Smooth muscle cell (in vitro differentiated cells): ENCODE measurements at regions not wholly inside any gene's neighbourhood (a gene's known extent, or its start where the extent isn't known, plus 50 kb on each side); places are given as distances from the start of the nearest gene placed in this dataset.

Source experiments
- DNase-seq: peaks from one replicate; lab custom pipeline; 2025; ENCODE audit not compliant: unreplicated experiment; lab: John Stamatoyannopoulos, UW
- H2AFZ ChIP-seq: fragments of 200-600 bp; sonication (generic); 2 replicates; pipeline ENCODE4 v1.6.0; 2016; ENCODE audit warnings: antibody characterized with exemption, low read depth, mild to moderate bottlenecking
- H3F3A ChIP-seq: fragments of 200-600 bp; sonication (generic); 2 replicates; pipeline ENCODE4 v1.6.0; 2017; ENCODE audit warnings: antibody characterized with exemption, low read depth
- H3K27ac ChIP-seq: fragments of 200-600 bp; sonication (generic); 2 replicates; pipeline ENCODE4 v1.5.1; 2016; ENCODE audit warnings: low read depth, mild to moderate bottlenecking
- H3K27me3 ChIP-seq: fragments of 200-600 bp; sonication (generic); 2 replicates; pipeline ENCODE4 v1.6.1; 2016; ENCODE audit warnings: low read depth, mild to moderate bottlenecking
- H3K36me3 ChIP-seq: fragments of 200-600 bp; sonication (generic); 2 replicates; pipeline ENCODE4 v1.5.1; 2016; ENCODE audit warnings: low read depth
- H3K4me1 ChIP-seq: fragments of 200-600 bp; sonication (generic); 2 replicates; pipeline ENCODE4 v1.5.1; 2016; ENCODE audit warnings: low read depth
- H3K4me2 ChIP-seq: fragments of 200-600 bp; sonication (generic); 2 replicates; pipeline ENCODE4 v1.6.0; 2016; ENCODE audit warnings: mild to moderate bottlenecking
- H3K4me3 ChIP-seq: fragments of 200-600 bp; sonication (generic); 2 replicates; pipeline ENCODE4 v1.5.1; 2016; ENCODE audit warnings: mild to moderate bottlenecking
- H3K79me2 ChIP-seq: fragments of 200-600 bp; sonication (generic); 2 replicates; pipeline ENCODE4 v1.6.0; 2016; ENCODE audit warnings: low read depth, mild to moderate bottlenecking
- H3K9ac ChIP-seq: fragments of 200-600 bp; sonication (generic); 2 replicates; pipeline ENCODE4 v1.6.0; 2016; ENCODE audit warnings: low read depth
- H3K9me3 ChIP-seq: fragments of 200-600 bp; sonication (generic); replicated peaks from 2 replicates; pipeline ENCODE4 v1.5.1; 2016; ENCODE audit warnings: low read depth
- H4K20me1 ChIP-seq: fragments of 200-600 bp; sonication (generic); 2 replicates; pipeline ENCODE4 v1.6.0; 2016; ENCODE audit warnings: low read depth
- WGBS: methylation state at CpG from one replicate; pipeline ENCODE4 v1.1.7; 2016; ENCODE audit warnings: low lambda C conversion rate; 5-methylcytosine and 5-hydroxymethylcytosine counted together
- TF ChIP-seq, protein P1 (sequence below): fragments of 200-600 bp; sonication (generic); IDR thresholded peaks from 2 replicates; pipeline ENCODE4 v1.5.1; 2017; ENCODE audit warnings: borderline replicate concordance, mild to moderate bottlenecking, antibody characterized with exemption; ENCODE audit not compliant: insufficient read depth, poor library complexity, severe bottlenecking

DNA sequence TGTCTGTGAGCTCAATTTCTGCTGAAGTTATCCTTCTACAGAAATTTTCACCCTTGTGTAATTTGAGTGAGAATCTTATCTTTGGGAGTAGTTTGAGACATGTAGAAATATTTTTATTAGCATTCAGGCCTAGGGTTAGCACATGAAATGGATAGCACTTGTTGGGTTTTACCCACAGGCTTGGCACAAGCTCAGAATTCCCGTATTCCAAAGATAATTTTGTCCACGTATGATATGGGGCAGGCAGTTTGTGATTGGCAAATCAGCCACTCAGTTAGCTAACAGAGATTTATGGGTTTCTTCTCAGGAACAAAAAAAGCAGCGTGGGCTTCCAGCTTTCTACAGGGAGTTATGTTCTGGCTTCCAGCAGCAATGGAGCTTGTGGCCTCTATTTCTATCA is 117.9 kb upstream of the DCAF8L1 start:
- Histone ChIP-seq H3K79me2 (no peaks in the 10 kb centered on the region), H3K27me3 (no peaks in the 10 kb centered on the region), H3K4me3 (no peak overlapping the region), H3K36me3 (no peaks in the 10 kb centered on the region), H3K9me3 (no peaks in the 10 kb centered on the region), H3F3A (no peaks in the 10 kb centered on the region), H2AFZ (no peak overlapping the region), H4K20me1 (no peaks in the 10 kb centered on the region), H3K9ac (no peak overlapping the region), H3K27ac (no peak overlapping the region), H3K4me2 (no peak overlapping the region), H3K4me1 (no peaks in the 10 kb centered on the region)
- DNase-seq, result no peak
- 41% methylated on average over 3 of the region's 3 CpGs for WGBS
- TF ChIP-seq, protein P1, sequence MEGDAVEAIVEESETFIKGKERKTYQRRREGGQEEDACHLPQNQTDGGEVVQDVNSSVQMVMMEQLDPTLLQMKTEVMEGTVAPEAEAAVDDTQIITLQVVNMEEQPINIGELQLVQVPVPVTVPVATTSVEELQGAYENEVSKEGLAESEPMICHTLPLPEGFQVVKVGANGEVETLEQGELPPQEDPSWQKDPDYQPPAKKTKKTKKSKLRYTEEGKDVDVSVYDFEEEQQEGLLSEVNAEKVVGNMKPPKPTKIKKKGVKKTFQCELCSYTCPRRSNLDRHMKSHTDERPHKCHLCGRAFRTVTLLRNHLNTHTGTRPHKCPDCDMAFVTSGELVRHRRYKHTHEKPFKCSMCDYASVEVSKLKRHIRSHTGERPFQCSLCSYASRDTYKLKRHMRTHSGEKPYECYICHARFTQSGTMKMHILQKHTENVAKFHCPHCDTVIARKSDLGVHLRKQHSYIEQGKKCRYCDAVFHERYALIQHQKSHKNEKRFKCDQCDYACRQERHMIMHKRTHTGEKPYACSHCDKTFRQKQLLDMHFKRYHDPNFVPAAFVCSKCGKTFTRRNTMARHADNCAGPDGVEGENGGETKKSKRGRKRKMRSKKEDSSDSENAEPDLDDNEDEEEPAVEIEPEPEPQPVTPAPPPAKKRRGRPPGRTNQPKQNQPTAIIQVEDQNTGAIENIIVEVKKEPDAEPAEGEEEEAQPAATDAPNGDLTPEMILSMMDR, result no peak

DNA sequence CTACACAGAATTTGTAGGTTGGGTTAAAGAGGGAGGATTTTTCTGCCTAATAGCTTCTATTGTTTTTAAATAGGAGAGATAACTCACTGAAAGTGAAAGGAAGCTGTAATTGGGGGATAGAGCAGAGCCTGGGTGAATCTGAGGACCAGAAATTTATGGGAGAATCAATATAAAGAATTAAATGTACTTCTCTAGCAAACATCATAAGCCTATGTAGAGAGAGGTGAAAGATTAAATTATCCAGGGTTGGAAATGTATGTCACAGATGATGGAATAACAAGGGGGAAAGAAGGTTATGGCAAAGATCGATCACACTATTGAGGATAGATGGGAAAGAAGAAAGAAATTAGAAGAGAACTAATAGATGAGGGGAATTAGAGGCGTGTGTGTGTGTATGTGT is 104.4 kb upstream of the DCAF8L1 start:
- Histone ChIP-seq H2AFZ (no peak overlapping the region), H3K4me3 (no peak overlapping the region), H3F3A (no peaks in the 10 kb centered on the region), H3K4me1 (no peaks in the 10 kb centered on the region), H3K9ac (no peak overlapping the region), H3K4me2 (no peak overlapping the region), H3K27me3 (no peaks in the 10 kb centered on the region), H3K27ac (no peak overlapping the region), H3K9me3 (no peaks in the 10 kb centered on the region), H4K20me1 (no peaks in the 10 kb centered on the region), H3K79me2 (no peaks in the 10 kb centered on the region), H3K36me3 (no peaks in the 10 kb centered on the region)
- 57% methylated on average over 2 of the region's 2 CpGs for WGBS
- TF ChIP-seq, protein P1, result no peak
- DNase-seq, result no peak

- Histone ChIP-seq H2AFZ (no peak overlapping the region), H3K27ac (no peak overlapping the region), H4K20me1 (no peaks in the 10 kb centered on the region), H3K4me2 (no peak overlapping the region), H3F3A (no peaks in the 10 kb centered on the region), H3K36me3 (no peaks in the 10 kb centered on the region), H3K27me3 (no peaks in the 10 kb centered on the region), H3K4me3 (no peak overlapping the region), H3K9ac (no peak overlapping the region), H3K79me2 (no peaks in the 10 kb centered on the region), H3K4me1 (no peaks in the 10 kb centered on the region), H3K9me3 (peaks cover 4% of the 10 kb centered on the region)
- 36% methylated on average over 2 of the region's 2 CpGs for WGBS
- DNase-seq, result no peak
- TF ChIP-seq, protein P1, result no peak
Observed at GRCh38 chrX:28058901-28059300, 77.7 kb upstream of the DCAF8L1 start.

- Histone ChIP-seq H4K20me1 (no peaks in the 10 kb centered on the region), H3K9me3 (no peaks in the 10 kb centered on the region), H3K27me3 (no peaks in the 10 kb centered on the region), H3K4me1 (no peaks in the 10 kb centered on the region), H2AFZ (no peak overlapping the region), H3K36me3 (no peaks in the 10 kb centered on the region), H3K27ac (no peak overlapping the region), H3K4me2 (no peak overlapping the region), H3K4me3 (no peak overlapping the region), H3K9ac (no peak overlapping the region), H3F3A (no peaks in the 10 kb centered on the region), H3K79me2 (no peaks in the 10 kb centered on the region)
- DNase-seq, result no peak
- TF ChIP-seq, protein P1, result no peak
- 88% methylated on average over 27 of the region's 27 CpGs for WGBS
Observed at GRCh38 chrX:28042826-28043564, 61.7 kb upstream of the DCAF8L1 start.
